ENCODE measurements at regions not wholly inside any gene's neighbourhood (a gene's known extent, or its start where the extent isn't known, plus 50 kb on each side); places are given as distances from the start of the nearest gene placed in this dataset.
A peak's percentile ranks its signal among the peaks of the same experiment; 100 is the strongest.

GRCh38 chr9:81532251-81532650, 157.1 kb downstream of the TLE1 start:
- no peak for DNase-seq

- no peak for DNase-seq
These were observed 157.8 kb downstream of the TLE1 start for GRCh38 chr9:81531511-81531910.

GRCh38 chr9:81530846-81531245, 158.5 kb downstream of the TLE1 start:
- DNase-seq = no peak

GRCh38 chr9:81530310-81530810, 159.0 kb downstream of the TLE1 start:
- DNase-seq = no peak

GRCh38 chr9:81529556-81530193, 159.7 kb downstream of the TLE1 start:
- no peak for DNase-seq

- no peak for DNase-seq
These were observed 162.8 kb downstream of the TLE1 start for GRCh38 chr9:81526587-81526986.

GRCh38 chr9:81522716-81523551, 166.4 kb downstream of the TLE1 start:
- peak; percentile 43 for DNase-seq

- no peak for DNase-seq
These were observed 167.5 kb downstream of the TLE1 start for GRCh38 chr9:81521892-81522291.

- DNase-seq = no peak
These were observed 169.4 kb downstream of the TLE1 start for GRCh38 chr9:81519816-81520495.

- DNase-seq = peak; percentile 94
These were observed 171.4 kb downstream of the TLE1 start for GRCh38 chr9:81517954-81518353.

GRCh38 chr9:81513059-81513458, 176.3 kb downstream of the TLE1 start:
- no peak for DNase-seq

GRCh38 chr9:81512641-81513040, 176.7 kb downstream of the TLE1 start:
- DNase-seq = no peak

GRCh38 chr9:81508476-81508875, 180.9 kb downstream of the TLE1 start:
- no peak for DNase-seq

GRCh38 chr9:81506941-81507864, 182.1 kb downstream of the TLE1 start:
- DNase-seq = no peak

- no peak for DNase-seq
These were observed 189.8 kb downstream of the TLE1 start for GRCh38 chr9:81499594-81499993.

GRCh38 chr9:81499021-81499454, 190.3 kb downstream of the TLE1 start:
- no peak for DNase-seq

GRCh38 chr9:81498576-81498975, 190.8 kb downstream of the TLE1 start:
- no peak for DNase-seq

- DNase-seq = no peak
These were observed 192.3 kb downstream of the TLE1 start for GRCh38 chr9:81497091-81497490.

- DNase-seq = no peak
These were observed 196.5 kb downstream of the TLE1 start for GRCh38 chr9:81492710-81493447.

- DNase-seq = no peak
These were observed 198.6 kb downstream of the TLE1 start for GRCh38 chr9:81490605-81491331.

GRCh38 chr9:81489046-81489445, 200.3 kb downstream of the TLE1 start:
- no peak for DNase-seq
